Putamen (tissue), 1 donor: ENCODE measurements at regions not wholly inside any gene's neighbourhood (a gene's known extent, or its start where the extent isn't known, plus 50 kb on each side); places are given as distances from the start of the nearest gene placed in this dataset.

Source experiments
- DNase-seq: peaks from one replicate; pipeline ENCODE4 v3.0.0-alpha.2; 2016; ENCODE audit warnings: low spot score

DNA sequence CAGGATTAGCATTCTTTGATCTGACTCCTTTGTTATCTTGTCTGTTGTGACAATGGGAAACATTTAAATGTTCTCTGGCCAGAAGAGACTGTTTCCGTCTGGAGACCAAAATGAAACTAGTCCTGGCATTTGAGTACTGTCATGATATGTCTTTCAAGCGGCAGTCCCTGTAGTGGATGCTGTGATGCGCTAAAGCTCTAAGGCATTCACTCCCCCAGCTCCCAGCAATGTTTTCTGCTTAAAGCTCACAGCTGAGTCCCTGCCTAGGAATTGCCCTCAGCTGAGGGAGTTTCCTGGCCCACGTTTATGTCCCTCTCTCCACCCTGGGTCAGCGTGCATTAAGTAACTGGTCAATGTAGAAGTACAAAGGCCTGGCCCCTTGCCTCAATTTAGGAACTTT, 109.4 kb downstream of the UCHL5 start:
- DNase-seq = no peak

- no peak for DNase-seq
Observed at GRCh38 chr1:192950926-192951325, 108.2 kb downstream of the UCHL5 start.

GRCh38 chr1:192951691-192952460, 107.3 kb downstream of the UCHL5 start:
- DNase-seq = no peak

DNA sequence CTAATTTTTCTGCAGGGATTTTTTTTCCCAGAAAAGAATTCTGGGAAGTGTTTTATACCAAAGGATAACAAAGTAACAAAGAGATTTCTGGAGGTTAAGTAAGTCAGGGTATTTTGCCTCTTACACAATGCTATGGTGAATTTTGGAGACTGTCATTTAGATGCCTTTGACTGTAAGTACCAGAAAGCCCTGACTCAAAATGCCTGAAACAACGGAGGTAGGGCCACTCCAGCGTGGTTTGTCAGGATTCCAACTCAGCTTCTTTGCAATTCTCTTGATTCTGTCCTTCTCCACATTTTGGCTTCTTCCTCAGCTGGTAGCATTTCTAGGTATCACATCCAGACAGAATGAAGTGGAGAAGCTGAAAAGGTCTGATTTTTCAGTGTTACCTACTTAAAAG, 106.5 kb downstream of the UCHL5 start:
- DNase-seq = no peak

- no peak for DNase-seq
Observed at GRCh38 chr1:192954705-192955265, 104.4 kb downstream of the UCHL5 start.

- no peak for DNase-seq
Observed at GRCh38 chr1:192958350-192958749, 100.8 kb downstream of the UCHL5 start.

GRCh38 chr1:192958871-192959270, 100.3 kb downstream of the UCHL5 start:
- DNase-seq = no peak

GRCh38 chr1:192959657-192960186, 99.4 kb downstream of the UCHL5 start:
- DNase-seq = no peak
